Right atrium auricular region (tissue), 2 donors: ENCODE measurements at regions not wholly inside any gene's neighbourhood (a gene's known extent, or its start where the extent isn't known, plus 50 kb on each side); places are given as distances from the start of the nearest gene placed in this dataset.

Source experiments
- DNase-seq: peaks from one replicate; pipeline ENCODE4 v3.0.0-alpha.2; 2019; ENCODE audit warnings: low spot score
- H3K27ac ChIP-seq, 2 donors: fragments of 200-600 bp; sonication (generic); 1 replicate in 1 of 2; 2 replicates in 1 of 2; pipeline ENCODE4 v1.5.1; 2016 to 2019
- H3K27me3 ChIP-seq, 2 donors: fragments of 200-600 bp; sonication (generic); one replicate each; pipeline versions ENCODE4 v1.5.1 to v1.6.0; 2017 to 2019
- H3K36me3 ChIP-seq: fragments of 200-600 bp; sonication (generic); one replicate; pipeline ENCODE4 v1.5.1; 2016
- H3K4me1 ChIP-seq, 2 donors: fragments of 200-600 bp; sonication (generic); one replicate each; pipeline versions ENCODE4 v1.5.1 to v1.6.0; 2017 to 2019
- H3K4me3 ChIP-seq, 2 donors: fragments of 200-600 bp; sonication (generic); 1 replicate in 1 of 2; 2 replicates in 1 of 2; pipeline ENCODE4 v1.5.1; 2017 to 2019; ENCODE audit warnings: mild to moderate bottlenecking in 1 of 2, moderate library complexity in 1 of 2
- H3K9me3 ChIP-seq, 2 donors: fragments of 200-600 bp; sonication (generic); one replicate each; pipeline ENCODE4 v1.5.1; 2019
- TF ChIP-seq, protein P1 (sequence below), 2 donors: fragments of 200-600 bp; sonication (generic); IDR thresholded peaks; one replicate each; pipeline ENCODE4 v1.5.1; 2019; ENCODE audit warnings: antibody characterized with exemption in 2 of 2

DNA sequence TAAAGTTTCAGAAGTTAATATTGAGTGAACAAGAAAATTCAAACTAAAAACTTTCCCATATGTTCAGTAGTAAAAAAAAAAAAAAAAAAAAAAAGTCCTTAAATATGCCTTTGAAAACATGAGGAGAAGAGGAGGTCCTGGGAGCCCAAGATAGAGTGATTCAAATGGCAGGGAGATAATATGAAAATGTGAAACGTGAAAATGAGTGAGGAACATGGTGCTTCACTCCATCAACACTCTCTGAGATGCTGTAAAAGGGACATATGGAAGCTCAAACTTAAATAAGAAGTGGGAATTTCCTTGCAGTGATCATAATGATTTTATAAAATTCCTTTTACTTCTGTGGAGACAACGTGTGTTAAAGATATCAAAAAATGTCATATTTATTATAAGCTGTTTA, 423.9 kb downstream of the PABPC4L start:
- H3K36me3 ChIP-seq: no peaks in the 10 kb centered on the region
- no peaks in the 10 kb centered on the region for H3K9me3 ChIP-seq
- H3K27me3 ChIP-seq: no peaks in the 10 kb centered on the region
- DNase-seq: no peak
- TF ChIP-seq, protein P1, sequence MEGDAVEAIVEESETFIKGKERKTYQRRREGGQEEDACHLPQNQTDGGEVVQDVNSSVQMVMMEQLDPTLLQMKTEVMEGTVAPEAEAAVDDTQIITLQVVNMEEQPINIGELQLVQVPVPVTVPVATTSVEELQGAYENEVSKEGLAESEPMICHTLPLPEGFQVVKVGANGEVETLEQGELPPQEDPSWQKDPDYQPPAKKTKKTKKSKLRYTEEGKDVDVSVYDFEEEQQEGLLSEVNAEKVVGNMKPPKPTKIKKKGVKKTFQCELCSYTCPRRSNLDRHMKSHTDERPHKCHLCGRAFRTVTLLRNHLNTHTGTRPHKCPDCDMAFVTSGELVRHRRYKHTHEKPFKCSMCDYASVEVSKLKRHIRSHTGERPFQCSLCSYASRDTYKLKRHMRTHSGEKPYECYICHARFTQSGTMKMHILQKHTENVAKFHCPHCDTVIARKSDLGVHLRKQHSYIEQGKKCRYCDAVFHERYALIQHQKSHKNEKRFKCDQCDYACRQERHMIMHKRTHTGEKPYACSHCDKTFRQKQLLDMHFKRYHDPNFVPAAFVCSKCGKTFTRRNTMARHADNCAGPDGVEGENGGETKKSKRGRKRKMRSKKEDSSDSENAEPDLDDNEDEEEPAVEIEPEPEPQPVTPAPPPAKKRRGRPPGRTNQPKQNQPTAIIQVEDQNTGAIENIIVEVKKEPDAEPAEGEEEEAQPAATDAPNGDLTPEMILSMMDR (IDR thresholded peaks at IDR 0.05): no peak
- H3K27ac ChIP-seq: no peak overlapping the region
- H3K4me3 ChIP-seq: no peak overlapping the region
- no peaks in the 10 kb centered on the region for H3K4me1 ChIP-seq

DNA sequence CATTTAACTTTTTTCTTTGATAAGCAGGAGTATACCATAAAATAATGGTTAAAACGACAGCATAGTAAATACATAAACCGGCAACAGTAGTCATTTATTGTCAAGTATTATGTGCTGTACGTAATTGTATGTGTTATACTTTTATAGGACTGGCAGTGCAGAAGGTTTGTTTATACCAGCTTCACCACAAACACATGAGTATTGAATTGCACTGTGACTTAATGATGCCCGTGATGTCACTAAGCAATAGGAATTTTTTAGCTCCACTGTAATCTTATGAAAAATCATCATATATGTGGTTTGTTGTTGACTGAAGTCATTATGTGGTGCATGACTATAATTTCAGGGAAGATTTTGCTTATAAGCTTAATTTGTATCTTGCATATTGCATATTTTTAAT, 424.6 kb downstream of the PABPC4L start:
- Histone ChIP-seq H3K9me3 (no peaks in the 10 kb centered on the region), H3K4me3 (no peak overlapping the region)
- TF ChIP-seq, protein P1 (IDR thresholded peaks at IDR 0.05): no peak

DNA sequence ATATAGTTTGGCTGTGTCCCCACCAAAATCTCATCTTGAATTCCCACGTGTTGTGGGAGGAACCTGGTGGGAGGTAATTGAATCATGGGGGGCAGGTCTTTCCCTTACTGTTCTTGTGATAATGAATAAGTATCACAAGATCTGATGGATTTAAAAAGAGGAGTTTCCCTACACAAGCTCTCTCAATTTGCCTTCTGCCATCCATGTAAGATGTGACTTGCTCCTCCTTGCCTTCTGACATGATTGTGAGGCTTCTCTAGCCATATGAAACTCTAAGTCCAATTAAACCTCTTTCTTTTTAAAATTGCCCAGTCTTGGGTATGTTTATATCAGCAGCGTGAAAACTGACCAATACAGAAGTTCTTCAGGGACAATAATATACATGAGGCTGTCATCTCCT, 425.1 kb downstream of the PABPC4L start:
- Histone ChIP-seq H3K27ac (no peak overlapping the region), H3K27me3 (no peaks in the 10 kb centered on the region), H3K9me3 (no peaks in the 10 kb centered on the region), H3K4me3 (no peak overlapping the region), H3K4me1 (no peaks in the 10 kb centered on the region), H3K36me3 (no peaks in the 10 kb centered on the region)
- DNase-seq: no peak
- TF ChIP-seq, protein P1 (IDR thresholded peaks at IDR 0.05): no peak

More for the DNA sequence above, 424.6 kb downstream of the PABPC4L start:
- no peaks in the 10 kb centered on the region for H3K36me3 ChIP-seq
- H3K27ac ChIP-seq: no peak overlapping the region
- no peaks in the 10 kb centered on the region for H3K4me1 ChIP-seq
- DNase-seq: no peak
- H3K27me3 ChIP-seq: no peaks in the 10 kb centered on the region

DNA sequence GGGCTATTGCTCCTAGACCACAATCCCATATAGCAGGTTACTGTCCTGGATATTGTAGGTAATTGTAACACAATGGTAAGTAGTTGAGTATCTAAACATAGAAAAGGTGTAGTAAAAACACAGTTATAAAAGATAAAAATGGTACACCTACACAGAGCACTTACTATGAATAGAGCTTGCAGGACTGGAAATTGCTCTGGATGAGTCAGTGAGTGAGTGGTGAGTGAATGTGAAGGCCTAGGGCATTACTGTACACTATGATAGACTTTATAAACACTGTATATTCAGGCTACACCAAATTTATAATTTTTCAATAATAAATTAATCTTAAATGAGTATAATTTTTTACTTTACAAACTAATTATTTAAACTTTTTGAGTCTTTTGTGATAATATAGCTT, 425.7 kb downstream of the PABPC4L start:
- Histone ChIP-seq H3K4me1 (no peaks in the 10 kb centered on the region), H3K27me3 (no peaks in the 10 kb centered on the region), H3K27ac (no peak overlapping the region), H3K4me3 (no peak overlapping the region), H3K9me3 (no peaks in the 10 kb centered on the region), H3K36me3 (no peaks in the 10 kb centered on the region)
- no peak for DNase-seq
- TF ChIP-seq, protein P1 (IDR thresholded peaks at IDR 0.05): no peak

DNA sequence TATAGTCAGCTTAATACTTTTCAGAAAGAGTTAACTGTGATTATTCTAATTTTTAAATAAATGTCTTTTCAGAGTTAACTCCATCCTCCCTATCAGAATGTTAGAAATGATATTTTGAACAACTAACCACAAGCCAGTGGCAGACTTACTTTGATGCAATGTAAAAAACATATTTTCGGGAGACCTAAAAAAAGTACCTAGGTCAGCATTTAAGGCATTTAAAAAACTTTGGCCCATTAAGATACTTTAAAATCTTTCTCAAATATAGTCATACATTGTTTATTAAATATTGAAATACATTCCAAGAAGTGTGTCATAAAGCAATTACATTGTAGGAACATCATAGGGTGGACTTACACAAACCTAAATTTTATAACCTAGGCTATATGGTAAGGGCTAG, 426.1 kb downstream of the PABPC4L start:
- no peak overlapping the region for H3K4me3 ChIP-seq
- no peaks in the 10 kb centered on the region for H3K9me3 ChIP-seq
- TF ChIP-seq, protein P1 (IDR thresholded peaks at IDR 0.05): no peak
- no peak for DNase-seq
- no peak overlapping the region for H3K27ac ChIP-seq
- no peaks in the 10 kb centered on the region for H3K4me1 ChIP-seq
- H3K36me3 ChIP-seq: no peaks in the 10 kb centered on the region
- H3K27me3 ChIP-seq: no peaks in the 10 kb centered on the region

DNA sequence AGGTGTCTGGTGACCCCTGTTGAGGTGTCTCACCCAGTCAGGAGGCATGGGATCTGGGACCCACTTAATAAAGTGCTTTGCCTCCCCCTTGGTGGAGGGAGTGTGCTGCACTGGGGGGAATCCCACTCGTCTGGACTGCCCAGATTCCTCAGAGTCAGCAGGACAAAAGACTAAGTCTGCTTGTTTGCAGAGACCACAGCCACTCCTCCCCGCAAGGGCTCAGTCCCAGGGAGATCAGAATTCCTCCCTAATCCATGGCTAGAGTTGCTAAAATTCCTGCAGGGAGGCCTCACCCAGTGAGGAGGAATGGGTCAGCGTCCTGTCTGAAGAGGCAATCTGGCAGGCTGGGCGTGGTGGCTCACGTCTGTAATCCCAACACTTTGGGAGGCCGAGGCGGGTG, 442.2 kb downstream of the PABPC4L start:
- H3K27me3 ChIP-seq: no peaks in the 10 kb centered on the region
- TF ChIP-seq, protein P1 (IDR thresholded peaks at IDR 0.05): no peak
- no peaks in the 10 kb centered on the region for H3K36me3 ChIP-seq
- DNase-seq: no peak
- no peaks in the 10 kb centered on the region for H3K9me3 ChIP-seq
- H3K27ac ChIP-seq: no peak overlapping the region
- no peak overlapping the region for H3K4me3 ChIP-seq
- no peaks in the 10 kb centered on the region for H3K4me1 ChIP-seq
